GM12878 (cell line): ENCODE measurements at regions not wholly inside any gene's neighbourhood (a gene's known extent, or its start where the extent isn't known, plus 50 kb on each side); places are given as distances from the start of the nearest gene placed in this dataset.

Experiments used
- ELK1 ChIP-seq: IDR thresholded peaks from 2 replicates; pipeline ENCODE4 v1.6.1; 2012; ENCODE audit warnings: low read depth, low read length, improper control_type of control experiment
- GABPA ChIP-seq: IDR thresholded peaks from 2 replicates; pipeline ENCODE4 v1.6.1; 2014; ENCODE audit warnings: antibody characterized with exemption, low read depth, mild to moderate bottlenecking, inconsistent platforms
- POLR2AphosphoS5 ChIP-seq: IDR thresholded peaks from 2 replicates; pipeline ENCODE4 v1.6.1; 2011; ENCODE audit warnings: mild to moderate bottlenecking, low read length, inconsistent platforms
- RFX5 ChIP-seq: IDR thresholded peaks from 2 replicates; pipeline ENCODE4 v1.6.1; 2011; ENCODE audit warnings: low read depth, low read length, improper control_type of control experiment
- TF ChIP-seq, protein P1 (sequence below): IDR thresholded peaks from 2 replicates; pipeline ENCODE4 v1.6.1; 2011; ENCODE audit warnings: mild to moderate bottlenecking, low read depth, low read length, moderate library complexity; ENCODE audit not compliant: insufficient replicate concordance
- TF ChIP-seq, protein P2 (sequence below): IDR thresholded peaks from 2 replicates; pipeline ENCODE4 v1.6.1; 2011; ENCODE audit warnings: low read depth, mild to moderate bottlenecking, low read length, moderate library complexity, borderline replicate concordance; ENCODE audit errors: extremely low read depth

DNA sequence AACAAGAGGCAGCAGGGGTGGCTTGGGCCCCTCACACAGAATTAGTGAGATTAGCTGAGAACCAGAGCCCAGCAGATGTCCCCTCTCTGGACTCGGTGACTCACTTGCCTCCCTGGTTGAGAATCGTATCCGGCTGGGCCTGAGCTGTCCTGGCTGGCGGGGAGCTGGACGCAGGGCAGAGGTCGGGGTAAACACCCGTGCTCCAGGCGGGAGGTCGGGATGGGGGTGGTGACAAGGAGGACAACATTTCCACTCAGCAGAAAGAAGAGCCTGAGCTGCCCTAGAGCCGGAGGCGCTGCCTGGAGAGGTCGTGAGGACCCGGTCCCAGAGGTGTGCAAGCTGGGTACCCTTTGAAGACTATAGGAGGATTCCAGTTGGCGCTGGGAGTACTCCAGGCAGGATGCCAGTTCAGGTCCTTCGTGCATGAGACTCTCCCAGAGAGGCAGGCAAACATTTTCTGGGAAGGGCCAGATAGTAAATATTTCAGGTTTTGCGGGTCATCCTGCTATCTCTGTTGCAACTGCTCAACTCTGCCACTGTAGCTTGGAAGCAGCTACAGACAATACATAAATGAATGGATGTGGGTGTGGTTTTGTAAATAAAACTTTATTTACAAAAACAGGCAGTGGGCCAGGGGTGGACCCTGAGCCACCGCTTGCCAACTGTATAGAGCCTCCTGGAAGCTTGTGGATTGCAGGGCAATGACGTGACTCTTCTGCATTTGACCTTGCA lies 116.8 kb upstream of the WNT4 start:
- TF ChIP-seq ELK1, result no peak
- TF ChIP-seq GABPA, result no peak
- TF ChIP-seq, protein P1, sequence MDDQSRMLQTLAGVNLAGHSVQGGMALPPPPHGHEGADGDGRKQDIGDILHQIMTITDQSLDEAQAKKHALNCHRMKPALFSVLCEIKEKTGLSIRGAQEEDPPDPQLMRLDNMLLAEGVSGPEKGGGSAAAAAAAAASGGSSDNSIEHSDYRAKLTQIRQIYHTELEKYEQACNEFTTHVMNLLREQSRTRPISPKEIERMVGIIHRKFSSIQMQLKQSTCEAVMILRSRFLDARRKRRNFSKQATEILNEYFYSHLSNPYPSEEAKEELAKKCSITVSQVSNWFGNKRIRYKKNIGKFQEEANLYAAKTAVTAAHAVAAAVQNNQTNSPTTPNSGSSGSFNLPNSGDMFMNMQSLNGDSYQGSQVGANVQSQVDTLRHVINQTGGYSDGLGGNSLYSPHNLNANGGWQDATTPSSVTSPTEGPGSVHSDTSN, result no peak
- TF ChIP-seq POLR2AphosphoS5, result no peak
- TF ChIP-seq RFX5, result no peak
- TF ChIP-seq, protein P2, sequence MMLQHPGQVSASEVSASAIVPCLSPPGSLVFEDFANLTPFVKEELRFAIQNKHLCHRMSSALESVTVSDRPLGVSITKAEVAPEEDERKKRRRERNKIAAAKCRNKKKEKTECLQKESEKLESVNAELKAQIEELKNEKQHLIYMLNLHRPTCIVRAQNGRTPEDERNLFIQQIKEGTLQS, result no peak
